HG02642 (cell line): ENCODE measurements at regions not wholly inside any gene's neighbourhood (a gene's known extent, or its start where the extent isn't known, plus 50 kb on each side); places are given as distances from the start of the nearest gene placed in this dataset.
"Not testable (repeated sequence)": the region's sequence is repeated elsewhere in the genome, so short reads cannot be mapped to it uniquely, and the experiment has no call there.

ENCODE experiments used
- ATAC-seq: cut with Tn5 transposase; IDR thresholded peaks from one replicate; pipeline ENCODE4 v1.9.1; 2021; ENCODE audit warnings: mild to moderate bottlenecking; ENCODE audit not compliant: unreplicated experiment, poor library complexity

- no peak for ATAC-seq
Measured at GRCh38 chr15:70602834-70603560, 160.4 kb downstream of the UACA start.

GRCh38 chr15:70602281-70602680 is 161.1 kb downstream of the UACA start:
- ATAC-seq, result no peak

- no peak for ATAC-seq
Measured at GRCh38 chr15:70597945-70598344, 165.4 kb downstream of the UACA start.

GRCh38 chr15:70597056-70597603 is 166.2 kb downstream of the UACA start:
- no peak for ATAC-seq

GRCh38 chr15:70596354-70597055 is 166.9 kb downstream of the UACA start:
- ATAC-seq, result no peak

- no peak for ATAC-seq
Measured at GRCh38 chr15:70593795-70594194, 169.6 kb downstream of the UACA start.

- ATAC-seq, result no peak
Measured at GRCh38 chr15:70589728-70590127, 173.6 kb downstream of the UACA start.

GRCh38 chr15:70589221-70589620 is 174.1 kb downstream of the UACA start:
- no peak for ATAC-seq

- ATAC-seq, result no peak
Measured at GRCh38 chr15:70588613-70589012, 174.7 kb downstream of the UACA start.

- no peak for ATAC-seq
Measured at GRCh38 chr15:70587896-70588567, 175.3 kb downstream of the UACA start.

GRCh38 chr15:70587012-70587634 is 176.2 kb downstream of the UACA start:
- ATAC-seq, result not testable (repeated sequence)

GRCh38 chr15:70586241-70586640 is 177.1 kb downstream of the UACA start:
- no peak for ATAC-seq

GRCh38 chr15:70585707-70586034 is 177.7 kb downstream of the UACA start:
- ATAC-seq, result no peak

GRCh38 chr15:70584838-70585706 is 178.3 kb downstream of the UACA start:
- ATAC-seq, result no peak

- no peak for ATAC-seq
Measured at GRCh38 chr15:70584441-70584837, 178.9 kb downstream of the UACA start.

- no peak for ATAC-seq
Measured at GRCh38 chr15:70583006-70583405, 180.4 kb downstream of the UACA start.

GRCh38 chr15:70582143-70582945 is 181.0 kb downstream of the UACA start:
- no peak for ATAC-seq

- ATAC-seq, result no peak
Measured at GRCh38 chr15:70580958-70581357, 182.4 kb downstream of the UACA start.

GRCh38 chr15:70580286-70580685 is 183.1 kb downstream of the UACA start:
- no peak for ATAC-seq
